NCI-H2029 treated with DMSO at 0.1 percent for 48 hours (cell line): ENCODE measurements at regions not wholly inside any gene's neighbourhood (a gene's known extent, or its start where the extent isn't known, plus 50 kb on each side); places are given as distances from the start of the nearest gene placed in this dataset.

Source experiments
- DNase-seq: peaks from one replicate; lab custom pipeline; 2025; lab: John Stamatoyannopoulos, UW

DNA sequence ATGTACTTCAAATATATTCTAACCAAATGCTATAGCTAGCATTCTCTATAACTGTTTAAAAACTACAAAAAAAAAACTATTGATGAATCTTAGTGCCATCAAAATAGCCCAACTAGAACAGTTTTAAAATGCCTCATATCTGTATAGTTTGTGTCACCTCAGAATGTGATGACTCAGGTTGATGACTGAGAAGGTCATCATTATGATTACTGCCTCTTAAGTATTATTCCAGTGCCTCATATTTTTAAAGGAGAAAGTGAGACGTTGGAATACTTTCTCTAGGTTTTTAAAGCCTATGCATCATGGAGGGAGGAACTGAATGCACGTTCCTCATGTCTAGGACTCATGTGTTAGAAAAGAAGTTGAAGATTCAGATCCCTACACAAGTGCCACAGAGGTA is 88.2 kb downstream of the TMA16 start:
- no peak for DNase-seq

GRCh38 chr4:163587867-163588266 is 93.4 kb downstream of the TMA16 start:
- DNase-seq: no peak

DNA sequence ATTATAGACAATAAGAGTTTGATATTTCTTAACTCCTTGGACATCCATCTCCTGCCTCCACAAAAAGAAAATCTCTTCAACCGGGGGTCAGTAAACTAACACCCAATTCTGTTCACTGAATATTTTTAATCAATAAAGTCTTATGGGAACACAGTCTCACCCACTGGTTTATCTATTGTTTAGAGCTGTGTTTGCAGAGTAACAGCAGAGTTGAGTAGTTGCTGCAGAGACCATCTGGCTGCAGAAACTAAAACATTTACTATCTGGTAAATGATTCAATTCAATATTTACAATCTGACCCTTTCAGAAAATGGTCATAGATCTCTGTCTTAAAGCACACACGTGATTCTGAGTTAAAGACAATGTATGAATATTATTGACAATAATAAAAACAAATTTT is 94.0 kb downstream of the TMA16 start:
- no peak for DNase-seq

DNA sequence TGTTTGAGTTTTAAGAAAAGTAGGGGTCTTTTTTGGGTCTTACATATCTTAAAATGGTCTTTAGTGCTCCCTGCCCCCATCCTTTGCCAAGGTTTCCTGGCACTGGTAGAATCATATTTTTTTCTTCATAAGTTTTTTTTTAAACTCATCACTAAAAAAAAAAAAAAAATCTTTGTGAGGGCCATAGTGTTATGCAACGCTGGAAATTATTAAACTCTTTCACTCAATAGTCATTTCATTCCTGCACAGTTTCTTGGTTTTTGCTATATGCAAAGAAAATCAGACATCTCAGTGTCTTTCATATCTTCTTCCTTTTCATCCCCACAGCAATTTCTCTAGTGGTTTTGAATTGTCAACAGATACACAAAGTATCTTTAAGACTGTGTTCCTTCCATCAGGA is 95.6 kb downstream of the TMA16 start:
- no peak for DNase-seq

DNA sequence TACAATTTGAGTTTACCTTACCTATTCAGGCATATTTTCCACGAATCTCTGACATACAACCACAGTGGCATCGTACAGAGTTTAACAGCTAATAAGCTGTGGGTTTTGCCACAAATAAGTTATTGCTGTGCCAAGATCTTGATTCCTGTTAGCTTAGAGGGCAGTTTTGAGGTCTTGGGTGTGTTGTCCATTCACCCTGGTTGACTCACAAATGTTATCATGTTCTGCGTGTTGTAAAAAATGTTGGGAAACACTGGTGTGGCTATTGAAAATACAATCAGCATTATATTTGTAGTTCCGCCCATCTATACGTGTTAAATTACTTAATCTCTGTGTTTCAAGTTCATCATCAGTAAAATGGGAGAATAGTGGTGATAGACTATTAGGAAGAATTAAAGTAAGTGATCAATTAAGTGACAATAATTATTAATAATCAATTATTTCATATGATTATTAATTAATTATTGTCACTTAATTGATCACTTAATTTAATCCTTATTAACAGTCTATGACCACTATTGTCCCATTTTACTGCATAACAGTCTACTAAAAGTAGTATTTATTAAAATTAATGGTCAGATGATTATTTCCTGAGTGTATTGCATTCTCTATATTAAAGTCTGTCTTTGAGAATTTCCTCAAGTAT is 96.3 kb downstream of the TMA16 start:
- DNase-seq: no peak

DNA sequence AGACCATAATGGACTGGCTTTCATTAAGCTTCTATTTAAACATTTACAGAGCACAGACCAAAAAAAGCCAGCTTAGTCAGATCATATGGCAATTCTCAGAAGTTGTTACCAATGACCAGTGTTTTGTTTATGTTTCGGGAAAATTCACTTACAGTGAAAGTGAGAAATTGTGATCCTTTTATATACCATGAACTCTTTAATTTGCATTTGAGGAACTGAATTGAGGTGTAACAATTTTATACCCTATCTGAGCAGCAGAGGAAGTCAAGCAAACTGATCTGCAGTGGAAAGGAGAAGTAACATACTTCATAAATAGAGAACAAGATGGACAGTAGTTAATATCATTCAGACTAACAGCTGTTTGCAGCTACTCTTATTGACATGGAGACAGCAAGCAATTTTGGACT is 97.1 kb downstream of the TMA16 start:
- no peak for DNase-seq

GRCh38 chr4:163592212-163592611 is 97.7 kb downstream of the TMA16 start:
- no peak for DNase-seq

- DNase-seq: no peak
These were observed 101.1 kb downstream of the TMA16 start for GRCh38 chr4:163595580-163595979.

GRCh38 chr4:163598028-163598427 is 103.5 kb downstream of the TMA16 start:
- DNase-seq: no peak

DNA sequence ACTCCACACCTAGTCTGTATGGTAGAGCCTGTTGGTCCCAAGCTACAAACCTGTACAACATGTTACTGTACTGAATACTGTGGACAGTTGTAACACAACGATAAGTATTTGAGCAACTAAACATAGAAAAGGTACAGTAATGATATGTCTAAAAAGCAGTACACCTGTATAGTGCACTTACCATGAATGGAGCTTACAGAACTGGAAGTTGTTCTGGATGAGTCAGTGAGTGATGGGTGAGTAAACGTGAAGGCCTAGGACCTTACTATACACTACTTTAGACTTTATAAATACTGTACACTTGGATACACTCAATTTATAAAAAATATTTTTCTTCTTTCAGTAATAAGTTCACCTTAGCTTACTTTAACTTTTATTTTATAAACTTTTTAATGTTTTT is 104.0 kb downstream of the TMA16 start:
- DNase-seq: no peak

- DNase-seq: no peak
These were observed 106.2 kb downstream of the TMA16 start for GRCh38 chr4:163600727-163601126.

- DNase-seq: no peak
These were observed 108.8 kb downstream of the TMA16 start for GRCh38 chr4:163603257-163603656.

- DNase-seq: no peak
These were observed 112.6 kb downstream of the TMA16 start for GRCh38 chr4:163606896-163607691.

DNA sequence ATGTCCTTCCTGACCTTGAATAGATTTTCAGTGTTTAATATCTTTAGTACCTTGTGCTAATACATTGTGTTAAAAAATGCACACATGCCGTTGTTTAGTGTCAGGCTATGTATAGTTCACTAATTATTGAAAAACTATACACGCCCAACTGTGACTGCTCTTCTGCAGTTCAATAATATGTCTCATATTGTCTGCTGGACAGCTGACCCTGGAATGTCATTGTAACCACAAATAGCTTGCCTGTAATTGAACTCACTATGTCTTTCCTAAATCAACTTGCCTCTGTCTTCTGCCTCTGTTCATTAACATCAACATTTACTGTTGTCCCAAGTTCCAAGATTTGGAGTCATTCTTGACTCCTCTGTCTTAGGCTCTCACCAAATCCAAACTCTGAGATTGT is 114.5 kb downstream of the TMA16 start:
- no peak for DNase-seq

GRCh38 chr4:163610648-163611047 is 116.2 kb downstream of the TMA16 start:
- no peak for DNase-seq

- DNase-seq: no peak
These were observed 116.7 kb downstream of the TMA16 start for GRCh38 chr4:163611182-163611581.

GRCh38 chr4:163611784-163612445 is 117.4 kb downstream of the TMA16 start:
- no peak for DNase-seq

DNA sequence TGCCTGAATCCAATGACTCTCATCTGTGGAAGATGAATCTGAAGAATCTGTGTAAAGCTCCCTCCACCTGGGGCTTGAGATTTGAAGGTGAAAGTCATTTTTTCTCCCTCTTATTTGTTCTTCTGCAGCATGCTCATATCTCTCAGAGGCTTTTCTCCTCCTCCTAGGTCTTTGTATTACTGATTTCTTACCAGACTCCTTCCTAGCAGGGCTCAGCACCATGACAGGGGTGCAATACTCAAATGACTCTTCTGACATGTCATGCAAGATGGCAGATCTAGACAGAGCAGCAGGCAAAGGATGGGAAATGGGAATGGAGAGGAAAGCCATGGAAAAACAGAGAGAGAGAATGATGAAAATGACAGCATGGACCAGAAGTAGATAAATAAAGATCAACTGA is 118.3 kb downstream of the TMA16 start:
- no peak for DNase-seq

- no peak for DNase-seq
These were observed 118.9 kb downstream of the TMA16 start for GRCh38 chr4:163613383-163613782.

DNA sequence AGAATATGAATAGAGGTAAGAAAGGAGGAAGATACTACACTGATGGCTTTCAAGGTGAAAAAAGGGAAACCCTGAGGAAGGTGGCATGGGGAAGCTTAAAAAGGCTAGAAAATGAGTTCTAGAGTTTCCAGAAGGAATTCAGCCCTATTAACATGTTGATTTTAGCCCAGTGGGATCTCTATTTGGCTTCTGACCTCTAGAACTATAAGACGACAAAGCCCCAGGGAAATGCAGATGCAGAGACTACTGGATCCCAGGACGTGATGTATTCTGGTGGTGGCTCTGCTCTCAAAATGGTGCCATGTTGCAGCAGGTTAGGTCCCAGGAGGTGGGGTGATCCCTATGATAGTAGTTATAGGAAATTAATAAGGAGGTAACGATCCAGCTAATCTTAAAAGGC is 120.4 kb downstream of the TMA16 start:
- DNase-seq: no peak

GRCh38 chr4:163618845-163619244 is 124.4 kb downstream of the TMA16 start:
- no peak for DNase-seq

GRCh38 chr4:163620738-163621137 is 126.2 kb downstream of the TMA16 start:
- DNase-seq: no peak

DNA sequence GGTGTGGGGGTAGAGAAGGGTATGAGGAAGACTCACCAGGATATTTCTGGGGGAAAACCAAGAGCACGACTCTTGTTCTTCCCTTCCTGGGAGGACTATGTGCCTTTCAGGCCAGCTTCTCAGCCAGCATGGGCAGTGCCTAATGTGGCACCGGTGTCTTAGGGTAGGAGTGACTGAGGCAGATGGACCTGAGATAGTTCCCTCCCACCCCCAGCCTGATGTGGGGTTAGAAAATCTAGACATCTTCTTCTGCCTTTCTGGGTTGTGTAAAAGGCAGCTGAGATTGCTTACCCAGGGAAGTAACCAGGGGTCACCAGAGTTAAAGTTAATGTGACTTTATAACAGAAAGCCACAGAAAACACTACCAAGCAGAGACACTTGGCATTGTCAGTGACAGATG is 127.3 kb downstream of the TMA16 start:
- no peak for DNase-seq
